ENCODE measurements at regions not wholly inside any gene's neighbourhood (a gene's known extent, or its start where the extent isn't known, plus 50 kb on each side); places are given as distances from the start of the nearest gene placed in this dataset.

DNA sequence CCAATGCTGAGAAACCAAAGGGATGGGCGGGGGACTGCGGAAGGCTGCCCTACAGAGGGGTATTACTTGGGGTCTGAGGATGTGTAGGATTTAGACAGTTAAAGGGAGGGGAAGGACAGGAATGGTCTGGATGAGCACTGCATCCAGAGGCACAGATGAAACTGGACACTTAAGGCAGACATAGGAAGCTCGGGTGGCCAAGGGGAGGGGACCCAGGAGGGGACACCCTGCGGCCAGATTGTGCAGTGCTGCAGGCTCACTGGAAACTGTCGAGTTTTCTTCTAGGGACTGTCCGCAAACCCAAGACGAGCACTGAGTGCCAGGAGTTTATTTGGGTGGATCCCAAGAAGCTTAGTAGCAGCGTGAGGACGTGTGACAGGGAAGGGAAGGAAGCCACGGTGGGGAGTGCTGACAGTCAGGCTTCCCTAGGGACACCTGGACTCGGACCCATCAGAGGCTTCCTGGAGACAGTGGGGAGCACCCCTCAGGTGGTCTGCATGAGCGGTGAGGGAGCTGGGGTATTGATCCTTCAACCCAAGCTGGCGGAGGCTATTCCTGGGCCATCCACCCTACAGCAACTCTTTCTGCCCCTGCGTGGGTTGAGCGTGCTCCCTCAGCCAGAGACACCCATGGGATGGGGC lies 278.7 kb downstream of the FOXL1 start:
- TF ChIP-seq EZH2 (IDR thresholded peaks at IDR 0.05; ENCODE audit: insufficient read depth, poor library complexity, severe bottlenecking) (no peak), EZH2phosphoT487 (IDR thresholded peaks at IDR 0.05; ENCODE audit: insufficient read depth, low read depth) (no peak)

Measured in GM23248 (cell line).